Loucy (cell line): ENCODE measurements at regions not wholly inside any gene's neighbourhood (a gene's known extent, or its start where the extent isn't known, plus 50 kb on each side); places are given as distances from the start of the nearest gene placed in this dataset.

ENCODE experiments used
- H2AFZ ChIP-seq: fragments of 200-600 bp; sonication (generic); 2 replicates; pipeline ENCODE4 v1.6.0; 2016; ENCODE audit warnings: antibody characterized with exemption, mild to moderate bottlenecking, low read length, moderate library complexity
- H3F3A ChIP-seq: fragments of 200-600 bp; 2 replicates; pipeline ENCODE4 v1.6.0; 2016; ENCODE audit warnings: antibody characterized with exemption, low read depth, mild to moderate bottlenecking
- H3K27me3 ChIP-seq: fragments of 200-600 bp; sonication (generic); 2 replicates; pipeline ENCODE4 v1.6.1; 2014; ENCODE audit warnings: low read length, mild to moderate bottlenecking; ENCODE audit not compliant: insufficient read depth, poor library complexity, severe bottlenecking
- H3K36me3 ChIP-seq: fragments of 200-600 bp; sonication (generic); 2 replicates; pipeline ENCODE4 v1.6.1; 2016; ENCODE audit warnings: low read length; ENCODE audit not compliant: insufficient read depth
- H3K4me1 ChIP-seq: fragments of 200-600 bp; sonication (generic); 2 replicates; pipeline ENCODE4 v1.5.1; 2014; ENCODE audit warnings: low read length, mild to moderate bottlenecking; ENCODE audit not compliant: insufficient read depth, poor library complexity, severe bottlenecking
- H3K4me2 ChIP-seq: fragments of 200-600 bp; sonication (generic); 2 replicates; pipeline ENCODE4 v1.6.0; 2014; ENCODE audit warnings: antibody characterized with exemption, low read length, low read depth, mild to moderate bottlenecking; ENCODE audit not compliant: poor library complexity, severe bottlenecking
- H3K4me3 ChIP-seq: fragments of 200-600 bp; sonication (generic); 2 replicates; pipeline ENCODE4 v1.5.1; 2014; ENCODE audit warnings: low read length, mild to moderate bottlenecking, mixed read lengths; ENCODE audit not compliant: poor library complexity, severe bottlenecking
- H3K79me2 ChIP-seq: fragments of 200-600 bp; sonication (generic); 2 replicates; pipeline ENCODE4 v1.6.1; 2014; ENCODE audit warnings: low read length; ENCODE audit not compliant: insufficient read depth
- H3K9ac ChIP-seq: fragments of 200-600 bp; sonication (generic); 2 replicates; pipeline ENCODE4 v1.6.0; 2014; ENCODE audit warnings: mild to moderate bottlenecking, low read depth, low read length, moderate library complexity; ENCODE audit not compliant: poor library complexity, severe bottlenecking
- H3K9me2 ChIP-seq: fragments of 200-600 bp; sonication (generic); replicated peaks from 2 replicates; pipeline ENCODE4 v1.6.1; 2016; ENCODE audit warnings: low read depth, low read length, mixed read lengths
- H3K9me3 ChIP-seq: fragments of 200-600 bp; sonication (generic); 2 replicates; pipeline ENCODE4 v1.6.1; 2014; ENCODE audit warnings: mild to moderate bottlenecking, antibody characterized with exemption, low read length, low read depth; ENCODE audit not compliant: insufficient read depth
- H4K20me1 ChIP-seq: fragments of 200-600 bp; sonication (generic); 2 replicates; pipeline ENCODE4 v1.6.0; 2014; ENCODE audit warnings: antibody characterized with exemption, low read length, mild to moderate bottlenecking; ENCODE audit not compliant: insufficient read depth, poor library complexity, severe bottlenecking
- CTCF ChIP-seq: fragments of 200-600 bp; sonication (generic); conservative IDR thresholded peaks from 2 replicates; pipeline ENCODE4 v1.5.1; 2014; ENCODE audit warnings: mild to moderate bottlenecking, antibody characterized with exemption, low read length
- EZH2phosphoT487 ChIP-seq: fragments of 200-600 bp; IDR thresholded peaks from 2 replicates; pipeline ENCODE4 v1.6.1; 2018; ENCODE audit warnings: antibody characterized with exemption, mild to moderate bottlenecking, moderate library complexity, borderline replicate concordance

- H3K27me3 ChIP-seq, result no peaks in the 10 kb centered on the region
- no peaks in the 10 kb centered on the region for H3K79me2 ChIP-seq
- H4K20me1 ChIP-seq, result no peaks in the 10 kb centered on the region
- no peaks in the 10 kb centered on the region for H3K9me2 ChIP-seq
- no peaks in the 10 kb centered on the region for H3K36me3 ChIP-seq
- H3K4me1 ChIP-seq, result no peaks in the 10 kb centered on the region
- H3K9ac ChIP-seq, result no peak overlapping the region
- no peak for TF ChIP-seq CTCF
- no peak overlapping the region for H2AFZ ChIP-seq
- no peaks in the 10 kb centered on the region for H3K9me3 ChIP-seq
- no peak overlapping the region for H3K4me3 ChIP-seq
- H3K4me2 ChIP-seq, result no peak overlapping the region
- H3F3A ChIP-seq, result no peaks in the 10 kb centered on the region
These were observed 768.2 kb downstream of the KCTD8 start for GRCh38 chr4:43680421-43680820.

- no peak overlapping the region for H2AFZ ChIP-seq
- no peak for TF ChIP-seq CTCF
- no peak for TF ChIP-seq EZH2phosphoT487
- no peak overlapping the region for H3K4me3 ChIP-seq
- no peaks in the 10 kb centered on the region for H3K27me3 ChIP-seq
- no peak overlapping the region for H3K4me2 ChIP-seq
- H3K9ac ChIP-seq, result no peak overlapping the region
- H3K9me2 ChIP-seq, result no peaks in the 10 kb centered on the region
- no peaks in the 10 kb centered on the region for H3K79me2 ChIP-seq
- no peaks in the 10 kb centered on the region for H3K36me3 ChIP-seq
- no peaks in the 10 kb centered on the region for H3K4me1 ChIP-seq
- H4K20me1 ChIP-seq, result no peaks in the 10 kb centered on the region
- H3K9me3 ChIP-seq, result no peaks in the 10 kb centered on the region
- no peaks in the 10 kb centered on the region for H3F3A ChIP-seq
These were observed 766.1 kb downstream of the KCTD8 start for GRCh38 chr4:43682551-43682950.

DNA sequence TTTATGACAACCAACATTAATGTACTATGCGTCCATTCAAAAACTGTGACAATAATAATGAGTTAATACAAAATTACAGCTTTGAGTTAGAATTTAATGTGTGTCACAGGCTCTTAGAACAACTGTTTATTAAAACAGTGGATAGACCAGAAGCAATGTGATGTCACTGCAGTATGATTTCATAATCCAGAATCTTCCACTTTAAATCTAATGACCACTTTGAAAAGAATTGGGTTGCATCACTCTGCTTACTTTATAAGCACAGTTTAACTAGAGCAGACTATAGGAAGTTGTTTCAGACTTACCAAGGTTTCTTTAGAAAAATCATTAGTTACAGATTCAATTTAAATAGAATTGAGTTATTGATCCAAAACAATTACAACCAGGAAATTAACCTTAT lies 758.5 kb downstream of the KCTD8 start:
- no peak overlapping the region for H2AFZ ChIP-seq
- H3K9ac ChIP-seq, result no peak overlapping the region
- no peaks in the 10 kb centered on the region for H3K36me3 ChIP-seq
- H3K79me2 ChIP-seq, result no peaks in the 10 kb centered on the region
- no peaks in the 10 kb centered on the region for H3K9me3 ChIP-seq
- TF ChIP-seq EZH2phosphoT487, result no peak
- no peak for TF ChIP-seq CTCF
- no peaks in the 10 kb centered on the region; the same call in 1 of the 2 replicates for H3K9me2 ChIP-seq
- no peaks in the 10 kb centered on the region for H3K4me1 ChIP-seq
- no peaks in the 10 kb centered on the region for H3F3A ChIP-seq
- no peak overlapping the region for H3K4me3 ChIP-seq
- H3K4me2 ChIP-seq, result no peak overlapping the region
- no peaks in the 10 kb centered on the region for H3K27me3 ChIP-seq
- no peaks in the 10 kb centered on the region for H4K20me1 ChIP-seq
